ENCODE measurements at regions not wholly inside any gene's neighbourhood (a gene's known extent, or its start where the extent isn't known, plus 50 kb on each side); places are given as distances from the start of the nearest gene placed in this dataset.

DNA sequence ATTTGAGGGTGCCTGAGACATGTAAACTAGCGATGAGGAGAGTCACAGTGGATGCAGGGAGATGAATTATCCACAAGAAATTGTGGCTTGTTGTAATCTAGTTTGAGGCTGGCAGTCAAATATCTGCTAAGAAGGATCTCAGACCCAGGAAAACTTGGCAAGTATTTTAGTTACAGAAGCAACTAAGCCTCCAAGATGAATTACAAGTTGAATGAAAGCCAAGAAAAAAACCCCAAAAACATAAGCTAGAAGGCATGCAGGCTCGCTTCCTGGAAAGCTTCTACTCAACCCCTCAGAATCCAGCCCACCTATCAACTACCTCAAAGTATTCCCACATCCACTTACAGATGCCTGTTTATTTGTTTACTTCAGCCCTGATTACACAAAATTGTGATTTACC, 696.9 kb downstream of the MAT2B start:
- ATAC-seq, result no peak
- no peak for FAIRE-seq
- TF ChIP-seq ZNF468 (CRISPR knock-in tag; IDR thresholded peaks at IDR 0.05) (no peak), SKI (IDR thresholded peaks at IDR 0.05; ENCODE audit: partially characterized antibody) (no peak), PHF5A (CRISPR knock-in tag; IDR thresholded peaks at IDR 0.05; ENCODE audit: low read depth, unreplicated experiment) (no peak), ZNF431 (CRISPR knock-in tag; IDR thresholded peaks at IDR 0.05; ENCODE audit: borderline replicate concordance, low read depth) (no peak), ZNF850 (CRISPR knock-in tag; conservative IDR thresholded peaks at IDR 0.05) (no peak), SP1 (IDR thresholded peaks at IDR 0.05) (no peak), SP1 (CRISPR knock-in tag; IDR thresholded peaks at IDR 0.05) (no peak), ZNF230 (CRISPR knock-in tag; IDR thresholded peaks at IDR 0.05) (no peak), FOXJ3 (CRISPR knock-in tag; IDR thresholded peaks at IDR 0.05; ENCODE audit: borderline replicate concordance) (no peak), NKX3-1 (CRISPR knock-in tag; IDR thresholded peaks at IDR 0.05) (no peak)
- TF ChIP-seq, protein P1, sequence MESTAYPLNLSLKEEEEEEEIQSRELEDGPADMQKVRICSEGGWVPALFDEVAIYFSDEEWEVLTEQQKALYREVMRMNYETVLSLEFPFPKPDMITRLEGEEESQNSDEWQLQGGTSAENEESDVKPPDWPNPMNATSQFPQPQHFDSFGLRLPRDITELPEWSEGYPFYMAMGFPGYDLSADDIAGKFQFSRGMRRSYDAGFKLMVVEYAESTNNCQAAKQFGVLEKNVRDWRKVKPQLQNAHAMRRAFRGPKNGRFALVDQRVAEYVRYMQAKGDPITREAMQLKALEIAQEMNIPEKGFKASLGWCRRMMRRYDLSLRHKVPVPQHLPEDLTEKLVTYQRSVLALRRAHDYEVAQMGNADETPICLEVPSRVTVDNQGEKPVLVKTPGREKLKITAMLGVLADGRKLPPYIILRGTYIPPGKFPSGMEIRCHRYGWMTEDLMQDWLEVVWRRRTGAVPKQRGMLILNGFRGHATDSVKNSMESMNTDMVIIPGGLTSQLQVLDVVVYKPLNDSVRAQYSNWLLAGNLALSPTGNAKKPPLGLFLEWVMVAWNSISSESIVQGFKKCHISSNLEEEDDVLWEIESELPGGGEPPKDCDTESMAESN (CRISPR knock-in tag; conservative IDR thresholded peaks at IDR 0.05), result no peak
- TF ChIP-seq, protein P2, sequence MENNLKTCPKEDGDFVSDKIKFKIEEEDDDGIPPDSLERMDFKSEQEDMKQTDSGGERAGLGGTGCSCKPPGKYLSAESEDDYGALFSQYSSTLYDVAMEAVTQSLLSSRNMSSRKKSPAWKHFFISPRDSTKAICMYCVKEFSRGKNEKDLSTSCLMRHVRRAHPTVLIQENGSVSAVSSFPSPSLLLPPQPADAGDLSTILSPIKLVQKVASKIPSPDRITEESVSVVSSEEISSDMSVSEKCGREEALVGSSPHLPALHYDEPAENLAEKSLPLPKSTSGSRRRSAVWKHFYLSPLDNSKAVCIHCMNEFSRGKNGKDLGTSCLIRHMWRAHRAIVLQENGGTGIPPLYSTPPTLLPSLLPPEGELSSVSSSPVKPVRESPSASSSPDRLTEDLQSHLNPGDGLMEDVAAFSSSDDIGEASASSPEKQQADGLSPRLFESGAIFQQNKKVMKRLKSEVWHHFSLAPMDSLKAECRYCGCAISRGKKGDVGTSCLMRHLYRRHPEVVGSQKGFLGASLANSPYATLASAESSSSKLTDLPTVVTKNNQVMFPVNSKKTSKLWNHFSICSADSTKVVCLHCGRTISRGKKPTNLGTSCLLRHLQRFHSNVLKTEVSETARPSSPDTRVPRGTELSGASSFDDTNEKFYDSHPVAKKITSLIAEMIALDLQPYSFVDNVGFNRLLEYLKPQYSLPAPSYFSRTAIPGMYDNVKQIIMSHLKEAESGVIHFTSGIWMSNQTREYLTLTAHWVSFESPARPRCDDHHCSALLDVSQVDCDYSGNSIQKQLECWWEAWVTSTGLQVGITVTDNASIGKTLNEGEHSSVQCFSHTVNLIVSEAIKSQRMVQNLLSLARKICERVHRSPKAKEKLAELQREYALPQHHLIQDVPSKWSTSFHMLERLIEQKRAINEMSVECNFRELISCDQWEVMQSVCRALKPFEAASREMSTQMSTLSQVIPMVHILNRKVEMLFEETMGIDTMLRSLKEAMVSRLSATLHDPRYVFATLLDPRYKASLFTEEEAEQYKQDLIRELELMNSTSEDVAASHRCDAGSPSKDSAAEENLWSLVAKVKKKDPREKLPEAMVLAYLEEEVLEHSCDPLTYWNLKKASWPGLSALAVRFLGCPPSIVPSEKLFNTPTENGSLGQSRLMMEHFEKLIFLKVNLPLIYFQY (CRISPR knock-in tag; IDR thresholded peaks at IDR 0.05; ENCODE audit: borderline replicate concordance), result no peak
- CTCF ChIA-PET (ENCODE audit: low intra/inter-chr PET ratio, low total read pairs), result no interaction called here
- H3K27me3 ChIP-seq (ENCODE audit: control insufficient read depth in 1 of 2, insufficient read depth in 2 of 2, low read length in 2 of 2), result no peaks in the 10 kb centered on the region
- H3K36me3 ChIP-seq (replicated peaks in 1 of 2; ENCODE audit: control insufficient read depth in 1 of 2, insufficient read depth in 2 of 2, low read length in 2 of 2), result no peaks in the 10 kb centered on the region
- DNase-seq (ENCODE audit: low spot score), result no peak
- H3K27ac ChIP-seq (ENCODE audit: extremely low read length, insufficient read depth, low read length), result no peak overlapping the region
- peaks cover 12% of the 10 kb centered on the region; the same call in 1 of the 2 replicates for H3K9me3 ChIP-seq (ENCODE audit: low read length)
- no TSS peak for BruUV-seq (replicated peaks)
- 7% methylated on average over 2 of the region's 2 CpGs for WGBS (ENCODE audit: low lambda C conversion rate)
- in situ Hi-C loops (cut with HindIII; ENCODE audit: extremely low pct_ligation_motif_present, low pct_unique_long_range_greater_than_20kb), result no loop called here
- H3K9ac ChIP-seq (ENCODE audit: insufficient read depth, low read depth, low read length), result no peak overlapping the region
- H2AFZ ChIP-seq (ENCODE audit: low read length), result no peak overlapping the region
- H3K4me3 ChIP-seq (replicated peaks in 1 of 3; ENCODE audit: insufficient read depth in 1 of 3, low read depth in 2 of 3, low read length in 3 of 3), result no peak overlapping the region
- H4K20me1 ChIP-seq (ENCODE audit: insufficient read depth, low read length), result no peaks in the 10 kb centered on the region
- POLR2A ChIA-PET, result no interaction called here
- intact Hi-C loops (cut with micrococcal nuclease; ENCODE audit: unreplicated experiment), result no loop called here
- H3K79me2 ChIP-seq (ENCODE audit: insufficient read depth, low read length), result no peaks in the 10 kb centered on the region
- H3K4me2 ChIP-seq (ENCODE audit: low read depth, low read length), result no peak overlapping the region
- H3K4me1 ChIP-seq (ENCODE audit: insufficient read depth, low read length), result no peaks in the 10 kb centered on the region
